RCC 7860 (cell line): ENCODE measurements at regions not wholly inside any gene's neighbourhood (a gene's known extent, or its start where the extent isn't known, plus 50 kb on each side); places are given as distances from the start of the nearest gene placed in this dataset.
"Not testable (repeated sequence)": the region's sequence is repeated elsewhere in the genome, so short reads cannot be mapped to it uniquely, and the experiment has no call there.

Source experiments
- DNase-seq: peaks from one replicate; pipeline ENCODE4 v3.0.0-alpha.2; 2015; ENCODE audit warnings: low spot score
- FAIRE-seq: peaks from 2 replicates; lab custom pipeline; 2012; peaks lifted over from hg19 to GRCh38; lab: Jason Lieb, UNC

DNA sequence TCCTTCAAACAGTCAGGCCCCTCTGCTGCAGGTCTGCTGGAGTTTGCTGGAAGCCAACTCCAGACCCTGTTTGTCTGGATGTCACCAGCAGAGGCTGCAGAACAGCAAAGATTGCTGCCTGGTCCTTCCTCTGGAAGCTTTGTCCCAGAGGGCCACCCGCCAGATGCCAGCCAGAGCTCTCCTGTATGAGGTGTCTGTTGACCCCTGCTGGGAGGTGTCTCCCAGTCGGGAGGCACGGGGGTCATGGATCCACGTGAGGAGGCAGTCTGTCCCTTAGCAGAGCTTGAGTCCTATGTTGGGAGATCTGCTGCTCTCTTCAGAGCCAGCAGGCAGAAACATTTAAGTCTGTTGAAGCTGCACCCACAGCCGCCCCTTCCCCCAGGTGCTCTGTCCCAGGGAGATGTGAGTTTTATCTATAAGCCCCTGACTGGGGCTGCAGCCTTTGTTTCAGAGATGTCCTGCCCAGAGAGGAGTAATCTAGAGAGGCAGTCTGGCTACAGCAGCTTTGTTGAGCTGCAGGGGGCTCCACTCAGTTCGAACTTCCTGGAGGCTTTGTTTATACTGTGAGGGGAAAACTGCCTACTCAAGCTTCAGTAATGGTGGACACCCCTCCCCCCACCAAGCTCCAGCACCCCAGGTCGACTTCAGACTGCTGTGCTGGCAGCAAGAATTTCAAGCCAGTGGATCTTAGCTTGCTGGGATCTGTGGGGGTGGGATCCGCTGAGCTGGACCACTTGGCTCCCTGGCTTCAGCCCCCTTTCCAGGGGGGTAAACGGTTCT is 72.1 kb downstream of the OGFRL1 start:
- not testable (repeated sequence) for FAIRE-seq, DNase-seq

DNA sequence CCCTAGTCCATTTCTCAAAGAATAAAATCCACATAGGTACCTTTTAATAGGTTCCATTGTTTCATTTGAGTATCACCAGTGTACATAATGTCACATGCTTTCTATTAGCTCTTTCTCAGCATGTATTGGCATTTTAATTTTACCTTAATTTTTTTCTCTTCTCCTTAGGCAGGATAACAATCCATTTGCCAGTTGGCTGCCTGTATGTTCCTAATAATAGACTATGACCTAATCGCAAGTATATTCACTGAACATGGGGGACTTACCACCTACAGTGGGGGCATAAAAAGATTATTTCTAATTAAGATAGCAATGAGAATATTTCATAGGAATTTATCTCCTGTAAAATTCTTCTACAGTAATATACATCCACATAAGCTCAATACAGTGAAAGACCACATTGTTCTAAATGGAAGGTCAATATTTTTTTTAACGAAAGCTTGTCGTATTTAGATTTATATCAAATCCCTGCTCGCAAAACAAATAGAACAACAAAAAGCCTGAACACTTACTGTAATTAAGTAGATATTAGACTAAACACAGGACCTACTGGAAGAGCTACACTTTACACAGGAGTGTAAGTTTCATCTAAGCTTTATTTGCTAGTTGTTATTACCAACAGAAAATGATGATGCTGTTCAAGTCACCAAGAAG is 76.4 kb downstream of the OGFRL1 start:
- no peak for FAIRE-seq
- DNase-seq, result no peak

DNA sequence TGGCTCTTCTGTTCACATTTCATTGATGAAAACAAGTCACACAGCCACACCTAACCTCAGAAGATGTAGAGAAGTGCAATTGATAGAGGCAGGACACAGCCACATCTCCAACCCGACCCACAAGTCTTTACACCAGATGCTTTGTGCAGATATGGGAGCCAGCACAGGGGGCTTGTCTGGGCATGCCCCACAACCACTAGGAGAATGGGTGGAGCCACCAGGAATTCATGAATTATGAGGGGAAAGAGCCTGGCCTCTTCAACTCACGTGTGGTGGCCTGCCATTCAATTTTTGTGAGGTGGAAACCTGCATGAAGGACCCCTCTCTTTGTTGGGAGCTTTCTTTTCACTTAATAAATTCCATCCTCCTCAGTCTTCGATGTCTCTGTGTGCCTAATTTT is 79.1 kb downstream of the OGFRL1 start:
- no peak for DNase-seq
- no peak for FAIRE-seq

DNA sequence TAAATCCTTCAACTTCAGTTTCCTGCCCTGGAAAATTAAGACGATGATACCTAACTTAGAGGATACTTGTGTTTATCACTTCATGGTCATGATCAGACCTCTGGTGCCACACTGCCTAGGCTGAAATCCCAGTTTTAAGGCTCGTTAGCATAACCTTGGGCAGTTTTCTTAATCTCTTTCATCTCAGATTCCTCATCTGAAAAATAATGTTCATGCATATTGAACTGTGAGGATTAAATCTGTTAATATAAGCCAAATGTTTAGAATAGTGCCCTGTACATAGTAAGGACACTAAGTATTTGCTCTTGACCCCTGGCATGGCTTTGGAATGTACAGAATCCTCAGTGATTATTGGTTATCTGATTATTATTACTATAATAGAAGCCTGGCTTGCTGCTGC is 79.7 kb downstream of the OGFRL1 start:
- DNase-seq (no peak), FAIRE-seq (no peak)

DNA sequence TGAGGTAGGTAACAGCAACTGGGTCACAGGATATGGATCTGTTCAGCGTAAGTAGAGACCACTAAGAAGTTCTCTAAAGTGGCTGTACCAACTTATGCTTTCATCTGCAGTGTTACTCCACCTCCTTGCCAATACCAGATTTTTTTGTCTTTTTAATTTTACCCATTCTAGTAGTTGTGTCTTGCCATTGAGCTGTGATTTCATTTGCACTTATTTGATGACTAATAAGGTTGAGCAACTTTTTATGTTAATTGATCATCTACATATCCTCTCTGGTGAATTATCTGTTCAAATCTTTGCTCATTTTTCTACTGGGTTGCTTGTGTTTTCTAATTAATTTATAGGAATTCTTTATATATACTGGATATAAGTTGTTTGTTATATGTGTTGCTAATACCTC is 82.9 kb downstream of the OGFRL1 start:
- DNase-seq (no peak), FAIRE-seq (no peak)

DNA sequence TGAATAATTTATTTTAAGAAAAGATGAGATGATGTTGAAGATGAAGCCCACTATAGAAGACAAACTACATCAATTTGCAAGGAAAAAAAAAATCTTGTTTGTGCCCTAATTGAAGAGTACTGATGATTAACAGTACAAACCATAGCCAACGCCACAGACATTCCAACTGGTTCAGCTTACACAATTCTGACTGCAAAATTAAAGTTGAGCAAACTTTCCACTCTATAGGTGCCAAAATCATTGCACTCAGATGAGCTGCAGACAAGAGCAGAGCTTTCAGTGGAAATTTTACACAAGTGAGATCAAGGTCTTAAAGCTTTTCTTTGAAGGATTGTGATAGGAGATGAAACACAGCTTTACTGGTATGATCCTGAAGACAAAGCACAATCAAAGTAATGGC is 85.3 kb downstream of the OGFRL1 start:
- FAIRE-seq (no peak), DNase-seq (no peak)

DNA sequence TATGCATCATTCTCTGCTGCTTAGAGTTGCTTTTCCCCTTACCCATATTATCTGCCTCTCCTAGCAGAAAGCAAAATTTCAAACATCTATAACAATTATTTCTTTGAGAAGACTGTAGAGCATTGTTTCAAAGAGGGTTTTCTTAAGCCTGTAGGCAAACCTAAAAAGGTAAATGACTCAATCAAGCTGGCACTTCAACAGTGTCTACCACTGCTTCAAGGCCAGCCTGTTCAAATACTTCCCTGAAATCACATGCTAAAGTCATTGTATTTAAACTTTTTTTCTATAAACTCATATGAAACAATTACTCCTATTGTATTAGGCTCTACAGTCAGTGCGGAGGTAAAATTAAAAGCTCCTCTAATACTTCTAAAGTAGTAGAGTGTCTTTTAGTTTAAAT is 87.1 kb downstream of the OGFRL1 start:
- FAIRE-seq (no peak), DNase-seq (no peak)

DNA sequence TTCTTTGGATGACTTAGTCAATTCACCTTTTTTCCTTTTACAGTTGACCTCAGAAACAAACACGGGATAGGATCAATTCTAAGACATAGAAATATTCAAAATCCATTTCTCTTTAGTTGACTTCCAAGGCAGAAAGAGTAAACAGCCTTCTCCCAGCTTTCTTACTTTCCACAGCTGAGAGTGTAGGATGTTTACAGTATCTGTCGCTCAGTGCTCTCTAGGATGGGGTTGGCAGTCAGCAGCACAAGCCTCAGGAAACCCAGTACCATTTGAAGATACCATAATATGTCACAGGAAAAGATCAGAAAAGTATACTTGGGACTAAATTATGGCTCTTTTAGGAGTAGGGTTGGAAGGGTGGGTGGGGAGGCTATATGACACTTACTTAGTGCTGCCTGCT is 88.2 kb downstream of the OGFRL1 start:
- FAIRE-seq (no peak), DNase-seq (no peak)

DNA sequence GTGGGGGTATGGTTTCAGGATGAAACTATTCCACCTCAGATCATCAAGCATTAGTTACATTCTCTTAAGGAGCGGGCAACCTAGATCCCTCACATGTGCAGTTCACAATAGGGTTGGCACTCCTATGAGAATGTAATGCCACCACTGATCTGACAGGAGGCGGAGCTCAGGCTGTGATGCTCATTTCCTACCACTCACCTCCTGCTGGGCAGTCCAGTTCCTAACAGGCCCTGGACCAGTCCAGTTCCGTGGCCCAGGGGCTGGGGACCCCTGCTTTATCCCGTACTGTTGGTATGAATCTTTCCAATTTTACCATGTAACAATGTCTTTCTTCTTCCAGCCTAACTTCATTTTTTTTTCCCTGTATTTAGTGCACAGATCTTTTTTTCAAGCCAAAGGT is 94.9 kb downstream of the OGFRL1 start:
- DNase-seq, result no peak
- no peak for FAIRE-seq

DNA sequence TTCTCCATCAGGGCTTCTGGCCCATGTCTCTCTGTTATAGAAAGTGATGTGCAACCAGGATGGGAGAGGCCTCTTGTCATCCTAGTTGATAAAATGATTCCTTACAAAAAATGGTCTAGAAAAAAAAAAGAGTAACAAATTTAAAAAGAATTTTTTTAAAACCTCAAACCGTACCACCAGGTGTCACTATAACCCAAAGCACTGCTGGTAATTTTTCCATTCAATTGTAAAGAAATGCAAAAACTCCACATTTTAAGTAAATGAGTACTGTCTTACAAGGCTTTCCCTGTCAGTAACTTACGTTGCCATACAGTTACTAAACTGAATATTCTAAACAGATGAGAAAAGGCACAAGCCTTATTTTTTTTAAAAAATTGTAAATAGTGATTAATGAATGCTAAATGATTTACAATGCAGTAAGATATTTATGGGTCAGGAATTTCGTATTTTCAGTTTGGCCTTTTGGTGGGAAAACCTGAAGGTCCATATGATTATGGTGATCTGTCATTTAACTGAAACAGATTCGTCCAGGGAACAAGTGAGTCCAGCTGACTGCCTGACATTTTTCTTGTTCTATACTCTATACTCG is 95.4 kb downstream of the OGFRL1 start:
- FAIRE-seq (peak; percentile 83), DNase-seq (peak; percentile 33)

DNA sequence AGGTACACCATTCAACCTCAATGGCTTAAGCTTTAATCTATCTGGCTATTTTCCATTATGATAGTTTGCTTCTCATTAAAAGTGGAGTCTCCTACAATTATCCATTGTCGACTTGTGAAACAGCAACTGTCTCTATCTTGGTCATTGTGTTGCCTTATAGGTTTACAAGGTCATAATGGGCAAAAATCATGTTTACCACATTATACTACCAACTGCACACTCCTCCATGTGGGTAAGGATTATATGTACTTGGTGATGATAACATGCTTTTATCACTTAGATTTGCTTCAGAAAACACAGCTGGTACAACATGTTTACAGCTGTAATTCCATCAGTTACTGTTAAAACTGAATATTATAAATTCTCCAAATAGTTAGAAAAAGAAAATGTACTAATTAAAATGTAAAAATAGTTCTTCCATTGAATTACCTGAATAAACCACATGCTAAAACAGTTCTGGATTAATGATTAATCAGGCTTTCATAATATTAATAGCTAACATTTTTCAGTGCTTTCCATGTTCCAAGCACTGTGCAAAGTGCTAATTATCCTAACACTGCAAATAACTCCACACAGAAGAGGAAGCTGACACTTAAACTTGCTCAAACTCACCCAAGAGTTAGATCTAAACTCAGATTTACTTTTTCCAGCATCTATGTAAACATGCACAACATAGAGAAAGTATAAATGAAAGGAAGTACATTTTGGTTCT is 96.7 kb downstream of the OGFRL1 start:
- FAIRE-seq (peak; percentile 49), DNase-seq (no peak)

DNA sequence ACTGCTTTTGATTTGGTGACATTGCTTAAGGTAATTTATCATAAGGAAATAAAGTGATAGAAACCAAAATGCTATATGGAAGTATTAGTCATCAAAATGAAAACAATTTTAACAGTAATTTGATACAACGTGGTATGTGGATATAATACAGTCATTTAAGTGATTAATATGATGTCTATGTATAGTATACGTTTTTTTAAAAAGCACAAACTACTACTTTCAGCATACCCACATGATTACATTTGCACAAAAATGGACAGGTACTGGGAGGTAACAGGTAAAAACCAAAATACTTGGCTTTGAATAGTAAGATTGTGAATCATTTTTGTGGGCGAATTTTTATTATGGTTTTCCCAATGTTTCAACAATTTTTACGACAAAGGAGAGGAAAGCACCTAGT is 97.6 kb downstream of the OGFRL1 start:
- peak; percentile 2 for FAIRE-seq

DNA sequence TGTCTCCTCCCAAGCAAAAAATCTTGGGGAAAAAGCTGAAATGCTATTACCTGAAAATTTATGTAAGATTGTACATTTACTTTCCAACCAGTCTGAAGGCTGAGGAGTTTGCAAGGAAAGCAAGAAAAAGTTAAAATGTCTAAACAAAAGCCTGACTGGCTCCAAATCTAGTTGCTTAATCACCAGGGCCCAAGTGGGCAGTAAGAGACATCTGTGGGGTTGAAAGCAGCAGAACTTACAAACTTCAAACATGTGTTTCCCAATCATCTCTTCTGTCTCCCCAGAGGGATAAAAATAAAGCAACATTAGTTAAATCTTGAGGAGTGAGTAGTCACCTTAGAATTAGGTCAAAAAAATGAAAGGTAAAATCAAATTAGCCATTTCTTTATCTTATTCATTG is 98.6 kb downstream of the OGFRL1 start:
- FAIRE-seq (no peak), DNase-seq (no peak)

More for the DNA sequence above, 97.6 kb downstream of the OGFRL1 start:
- no peak for DNase-seq

DNA sequence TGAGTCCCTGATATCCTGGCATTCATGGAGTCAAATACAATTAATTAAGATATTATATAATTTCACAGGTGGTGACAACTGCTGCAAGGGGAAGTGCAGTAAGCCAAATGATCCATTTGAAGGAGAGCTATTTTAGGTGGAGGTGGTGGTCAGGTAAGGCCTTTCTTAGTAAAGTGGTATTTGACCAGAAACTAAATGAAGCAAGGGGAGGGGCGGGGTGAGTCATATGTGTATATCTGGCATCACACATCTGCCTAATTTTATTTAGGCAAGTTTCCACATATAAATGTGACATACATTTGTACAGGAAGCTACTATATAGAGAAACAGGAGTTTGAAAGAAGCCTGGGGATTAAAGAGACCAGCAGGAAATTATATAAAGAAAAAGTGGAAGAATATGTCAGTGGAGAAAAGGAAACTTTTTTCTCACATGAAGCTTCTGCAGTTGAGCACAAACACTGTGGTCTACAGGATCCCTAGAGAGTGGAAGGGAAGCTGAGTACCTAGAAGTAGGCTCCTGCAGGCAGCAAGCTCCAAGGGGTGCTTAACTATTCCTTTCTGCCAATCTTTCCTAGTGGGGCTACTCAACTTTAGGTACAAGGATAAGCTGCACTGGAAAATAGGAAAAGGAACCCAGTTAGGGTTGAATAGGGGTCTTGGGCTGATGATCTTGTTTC is 99.6 kb downstream of the OGFRL1 start:
- no peak for DNase-seq

DNA sequence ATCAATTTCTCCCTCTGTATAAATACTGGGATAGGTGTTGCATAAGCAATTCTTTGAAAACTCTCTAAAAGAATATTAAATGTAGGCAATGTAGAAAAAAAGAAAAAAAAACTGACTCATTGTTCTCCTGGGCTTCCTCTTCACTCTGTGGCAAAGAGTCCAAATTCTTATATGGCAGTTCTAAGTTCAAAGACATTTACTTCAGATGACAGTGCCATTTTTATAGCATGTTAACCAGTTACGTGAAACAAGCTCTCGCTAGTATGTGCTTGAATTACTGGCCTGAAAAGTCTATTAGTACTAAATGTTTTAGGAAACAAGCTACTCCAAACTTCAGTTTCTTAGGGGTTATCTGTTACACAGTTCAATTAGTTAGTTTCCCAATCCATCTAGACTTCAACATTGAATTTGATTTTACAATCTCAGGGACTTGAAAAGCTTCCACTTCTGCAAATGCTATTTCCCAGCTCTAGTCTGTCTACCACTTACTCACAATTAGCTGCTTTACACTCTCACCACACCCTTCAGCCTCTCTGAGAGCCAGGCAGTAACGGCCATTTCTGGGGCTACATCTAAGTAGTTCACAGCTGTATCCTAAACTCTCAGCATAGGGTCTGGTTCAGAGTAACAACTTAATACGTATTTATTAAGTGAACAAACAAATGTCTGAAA is 100.4 kb downstream of the OGFRL1 start:
- DNase-seq (no peak), FAIRE-seq (no peak)

More for the DNA sequence above, 99.6 kb downstream of the OGFRL1 start:
- FAIRE-seq, result no peak

DNA sequence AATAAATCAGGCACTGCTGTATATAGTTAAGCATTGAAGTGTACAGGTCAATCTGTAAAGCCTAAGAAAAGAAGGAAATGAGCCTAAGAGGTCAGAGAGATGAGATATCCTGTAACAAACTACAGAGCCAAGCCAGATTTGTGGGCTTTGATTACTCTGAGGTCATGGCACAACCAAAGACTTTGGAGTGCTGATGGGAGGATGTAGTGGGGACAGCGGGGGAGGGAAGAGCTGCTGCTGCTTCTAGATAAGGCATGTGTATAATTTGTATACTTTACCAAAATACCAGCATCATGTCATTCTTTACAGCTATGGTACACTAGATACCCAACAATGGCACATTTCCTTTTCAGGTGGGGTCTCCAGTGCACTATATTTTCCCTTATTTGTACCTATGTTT is 102.5 kb downstream of the OGFRL1 start:
- FAIRE-seq (no peak), DNase-seq (no peak)

DNA sequence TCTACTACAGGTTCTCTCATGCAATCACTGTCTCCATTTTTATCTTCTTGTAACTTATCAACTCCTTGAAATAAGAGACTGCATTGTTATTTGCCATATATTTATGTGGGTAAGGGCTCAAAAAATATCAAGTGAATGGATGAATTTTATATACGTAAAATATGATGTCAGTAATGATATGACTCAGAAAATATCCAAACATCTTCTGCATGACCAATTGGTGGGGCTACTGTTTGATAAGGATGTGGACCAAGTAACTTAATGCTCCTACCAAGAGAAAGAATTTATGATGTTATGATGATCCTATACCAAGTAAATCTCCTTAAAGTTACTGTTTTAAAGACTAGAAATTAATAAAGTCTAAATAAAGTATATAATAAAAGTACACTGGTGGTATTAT is 103.7 kb downstream of the OGFRL1 start:
- no peak for FAIRE-seq

DNA sequence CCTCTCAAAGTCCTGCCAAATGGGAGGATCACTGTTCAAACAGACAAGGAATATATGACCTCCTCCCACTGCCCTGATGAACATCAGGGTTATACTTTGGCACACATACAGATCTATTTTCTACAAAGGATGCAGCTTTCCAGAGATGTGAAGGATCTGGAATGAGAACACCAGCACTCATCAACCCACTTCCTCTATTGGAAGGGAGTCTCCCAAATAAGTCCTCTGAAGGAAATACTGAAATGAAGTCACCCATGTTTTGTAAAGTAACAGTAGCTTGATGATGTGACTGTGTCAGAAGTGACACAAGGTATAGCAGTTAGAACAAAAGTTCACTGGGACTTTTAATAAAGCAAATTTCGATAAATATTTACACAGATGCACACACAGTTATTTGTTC is 104.9 kb downstream of the OGFRL1 start:
- FAIRE-seq (peak; percentile 75), DNase-seq (peak; percentile 63)

More for the DNA sequence above, 103.7 kb downstream of the OGFRL1 start:
- no peak for DNase-seq

DNA sequence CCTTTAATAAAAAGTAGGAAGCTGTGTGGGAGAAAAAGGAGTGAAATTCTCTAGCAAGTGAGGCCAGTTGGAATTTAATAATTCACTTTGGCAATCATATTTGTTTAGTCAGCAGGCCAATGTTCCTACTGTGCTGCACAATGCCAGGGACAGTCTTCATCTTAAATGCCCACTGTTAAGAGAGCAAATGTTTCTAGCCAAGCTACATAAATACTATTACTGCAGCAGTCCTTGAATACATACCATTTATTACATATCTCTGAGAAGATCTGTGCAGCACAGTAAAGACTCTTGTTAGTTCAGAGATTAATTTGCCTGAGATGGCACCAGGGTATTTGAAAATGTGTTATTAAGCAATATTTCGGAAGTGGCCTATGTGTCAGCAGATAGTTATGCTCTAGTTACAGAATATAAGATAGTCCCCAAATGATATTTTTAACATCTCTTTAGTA is 105.4 kb downstream of the OGFRL1 start:
- DNase-seq, result peak; percentile 46
- FAIRE-seq, result no peak

DNA sequence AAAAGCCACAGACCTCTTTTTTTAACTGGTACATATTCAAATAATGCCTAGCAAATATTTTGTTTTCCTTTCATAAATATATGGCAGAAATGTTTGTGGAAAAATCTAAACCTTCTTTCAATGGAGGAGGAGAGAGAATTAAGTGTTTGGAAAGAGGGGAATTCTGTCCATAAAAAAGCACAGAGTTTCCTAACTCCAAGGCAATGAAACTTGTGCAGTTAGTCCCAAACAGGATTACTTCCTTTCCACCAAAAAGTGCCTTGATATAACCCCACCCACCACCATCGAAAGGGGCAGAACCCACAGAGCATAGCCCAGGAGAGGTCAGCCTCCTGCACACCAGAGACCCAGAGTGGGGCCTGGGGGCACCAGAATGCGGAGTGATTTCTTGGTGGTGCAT is 106.3 kb downstream of the OGFRL1 start:
- no peak for FAIRE-seq
- no peak for DNase-seq
